GM18951 (cell line): ENCODE measurements at regions not wholly inside any gene's neighbourhood (a gene's known extent, or its start where the extent isn't known, plus 50 kb on each side); places are given as distances from the start of the nearest gene placed in this dataset.
"Not testable (repeated sequence)": the region's sequence is repeated elsewhere in the genome, so short reads cannot be mapped to it uniquely, and the experiment has no call there.

ENCODE experiments used
- POLR2A ChIP-seq: IDR thresholded peaks from 4 replicates; pipeline ENCODE4 v1.6.1; 2011; ENCODE audit warnings: mild to moderate bottlenecking; ENCODE audit not compliant: insufficient read length, insufficient read depth; ENCODE audit errors: extremely low read depth
- in situ Hi-C: fragments of 300-500 bp; cut with MboI; formaldehyde crosslinking; loops from one replicate; pipeline ENCODE4 v1.12.0; 2022; ENCODE audit warnings: low sequenced_read_pairs, mixed read lengths, inconsistent platforms; ENCODE audit not compliant: unreplicated experiment

GRCh38 chr1:188017921-188018320, 1189.2 kb downstream of the PLA2G4A start:
- TF ChIP-seq POLR2A, result no peak
- in situ Hi-C loops, result no loop called here

- in situ Hi-C loops, result no loop called here
- TF ChIP-seq POLR2A, result no peak
These were observed 1193.9 kb downstream of the PLA2G4A start for GRCh38 chr1:188022661-188023060.

DNA sequence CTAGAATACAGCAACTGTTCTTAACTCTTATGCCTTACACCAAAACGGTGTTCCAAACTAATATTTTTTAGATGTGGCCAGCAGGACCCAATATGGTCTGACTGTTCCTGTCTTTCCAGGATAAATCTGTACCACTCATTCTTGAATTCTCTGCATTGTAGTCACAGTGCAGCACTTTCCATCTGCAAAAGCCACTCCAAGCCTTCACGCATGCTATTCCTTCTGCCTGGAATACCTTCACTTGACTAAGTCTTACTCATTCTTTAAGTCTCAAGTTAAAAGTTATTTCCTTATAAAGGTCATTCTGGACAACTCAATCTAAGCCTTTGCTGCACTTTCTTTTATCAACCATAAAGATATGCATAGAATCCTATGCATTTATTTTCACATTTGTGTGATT, 1194.5 kb downstream of the PLA2G4A start:
- TF ChIP-seq POLR2A, result no peak
- in situ Hi-C loops, result no loop called here

DNA sequence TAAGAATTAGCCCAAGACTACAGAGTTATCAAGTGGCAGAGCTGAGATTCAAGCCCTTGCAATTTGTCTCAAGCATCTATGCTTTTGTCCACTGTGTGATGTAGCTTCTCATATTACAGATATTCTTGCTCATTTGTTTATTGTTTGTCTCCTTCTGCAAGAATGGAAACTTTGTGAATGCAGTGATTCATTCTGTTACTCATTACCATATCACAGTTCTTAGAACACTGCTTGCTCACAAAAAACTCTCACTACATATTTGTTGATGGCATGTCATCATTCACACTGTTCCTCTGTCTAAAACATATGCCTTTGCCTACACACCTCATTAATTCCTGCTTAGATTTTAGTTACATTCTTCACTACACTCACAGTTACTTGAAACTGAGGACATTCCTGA, 1198.9 kb downstream of the PLA2G4A start:
- in situ Hi-C loops, result no loop called here
- no peak for TF ChIP-seq POLR2A

DNA sequence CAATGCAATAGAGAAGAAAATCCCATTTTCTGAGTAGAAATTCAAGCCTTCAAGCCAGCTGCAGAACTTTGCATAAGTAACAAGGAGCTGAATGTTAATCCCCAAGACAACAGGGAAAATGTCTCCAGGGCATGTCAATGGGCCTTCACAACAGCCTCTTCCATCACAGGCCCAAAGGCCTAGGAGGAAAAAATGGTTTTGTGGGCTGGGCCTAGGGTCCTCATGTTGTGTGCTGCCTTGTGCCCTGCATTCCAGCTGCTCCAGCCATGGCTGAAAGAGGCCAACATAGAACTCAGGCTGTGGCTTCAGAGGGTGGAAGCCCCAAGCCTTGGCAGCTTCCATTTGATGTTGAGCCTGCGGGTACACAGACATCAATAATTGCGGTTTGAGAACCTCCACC, 1208.8 kb downstream of the PLA2G4A start:
- in situ Hi-C loops, result not testable (repeated sequence)

DNA sequence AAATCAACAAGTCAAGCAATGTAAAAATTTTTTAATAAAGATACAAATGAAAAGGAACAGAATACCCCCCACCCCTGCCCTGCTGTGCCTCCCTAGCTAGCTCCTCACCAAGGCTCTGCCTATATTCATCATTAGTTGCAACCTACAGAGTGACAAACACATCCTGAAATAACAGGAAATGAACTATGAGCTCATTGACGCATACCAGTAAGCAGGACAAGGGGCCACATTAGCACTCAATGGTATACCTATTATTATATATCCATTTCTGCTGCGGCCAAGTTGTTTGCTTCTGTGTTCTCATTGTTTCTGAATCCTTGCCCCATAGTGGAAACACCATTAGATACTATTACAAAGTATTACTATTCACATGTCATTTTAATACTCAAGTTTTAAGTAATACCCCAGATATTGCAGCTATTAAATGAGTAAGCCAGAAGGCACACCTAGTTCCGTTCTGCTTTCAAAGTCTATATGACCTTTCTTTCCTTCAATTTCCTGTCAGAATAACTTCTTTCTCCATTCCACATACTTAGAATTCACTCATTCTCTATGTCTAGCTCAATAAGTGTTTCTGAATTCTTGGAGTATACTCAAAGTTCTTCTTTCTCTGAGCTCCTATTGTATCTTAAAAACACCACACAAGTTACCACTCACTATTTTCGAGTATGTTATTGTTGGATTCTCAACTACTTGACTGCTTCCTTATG, 1214.9 kb downstream of the PLA2G4A start:
- TF ChIP-seq POLR2A, result no peak
- in situ Hi-C loops, result no loop called here

DNA sequence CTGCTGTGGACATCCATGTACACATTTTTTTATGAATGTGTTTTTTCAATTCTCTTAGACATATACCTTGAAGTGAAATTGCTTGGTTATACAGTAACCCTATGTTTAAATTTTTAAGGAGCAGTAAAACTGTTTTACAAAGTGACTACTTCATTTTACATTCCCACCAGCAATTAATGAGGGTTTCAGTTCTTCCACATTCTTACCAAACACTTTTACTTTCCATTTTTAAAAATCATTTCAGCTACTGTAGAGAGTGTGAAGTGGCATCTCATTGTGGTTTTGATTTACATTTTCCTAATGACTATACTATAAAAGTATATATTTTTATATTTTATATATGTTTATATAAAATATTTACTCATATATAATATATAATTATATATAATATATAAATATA, 1221.5 kb downstream of the PLA2G4A start:
- in situ Hi-C loops, result no loop called here
- TF ChIP-seq POLR2A, result no peak

- in situ Hi-C loops, result no loop called here
These were observed 1227.3 kb downstream of the PLA2G4A start for GRCh38 chr1:188056011-188056410.

DNA sequence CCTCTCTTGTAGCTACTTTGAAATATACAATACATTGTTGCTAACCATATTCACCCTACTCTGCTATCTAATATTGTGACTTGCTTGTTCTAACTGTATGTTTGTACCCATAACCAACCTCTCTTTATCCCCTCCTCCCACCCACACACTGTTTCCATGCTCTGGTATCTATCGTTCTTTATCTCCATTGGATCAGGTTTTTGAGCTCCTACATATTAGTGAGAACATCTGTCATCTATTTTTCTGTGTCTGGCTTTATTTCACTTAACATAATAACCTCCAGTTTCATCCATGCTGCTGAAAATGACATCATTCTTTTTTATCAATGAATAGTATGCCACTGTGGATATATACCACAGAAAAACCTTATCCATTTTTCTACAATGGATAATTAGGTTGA, 1230.1 kb downstream of the PLA2G4A start:
- in situ Hi-C loops, result no loop called here
- no peak for TF ChIP-seq POLR2A

More at GRCh38 chr1:188056011-188056410, 1227.3 kb downstream of the PLA2G4A start:
- no peak for TF ChIP-seq POLR2A

GRCh38 chr1:188061881-188062280, 1233.1 kb downstream of the PLA2G4A start:
- TF ChIP-seq POLR2A, result no peak
- in situ Hi-C loops, result no loop called here

DNA sequence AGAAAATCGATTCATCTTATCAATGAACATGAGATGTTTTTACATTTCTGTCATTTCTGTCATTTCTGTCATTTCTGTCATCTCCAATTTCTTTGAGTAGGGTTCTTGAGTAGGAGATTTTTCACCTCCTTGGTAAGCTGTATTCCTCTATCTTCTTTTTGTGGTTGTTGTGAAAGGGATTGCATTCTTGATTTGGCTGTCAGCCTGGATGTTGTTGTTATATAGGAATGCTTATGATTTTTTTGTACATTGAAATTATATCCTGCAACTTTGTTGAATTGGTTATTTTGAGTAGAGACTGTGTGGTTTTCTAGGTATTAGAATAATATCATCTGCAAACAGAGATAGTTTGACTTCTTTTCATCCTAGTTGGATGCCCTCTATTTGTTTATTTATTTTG, 1233.7 kb downstream of the PLA2G4A start:
- TF ChIP-seq POLR2A, result no peak
- in situ Hi-C loops, result no loop called here

DNA sequence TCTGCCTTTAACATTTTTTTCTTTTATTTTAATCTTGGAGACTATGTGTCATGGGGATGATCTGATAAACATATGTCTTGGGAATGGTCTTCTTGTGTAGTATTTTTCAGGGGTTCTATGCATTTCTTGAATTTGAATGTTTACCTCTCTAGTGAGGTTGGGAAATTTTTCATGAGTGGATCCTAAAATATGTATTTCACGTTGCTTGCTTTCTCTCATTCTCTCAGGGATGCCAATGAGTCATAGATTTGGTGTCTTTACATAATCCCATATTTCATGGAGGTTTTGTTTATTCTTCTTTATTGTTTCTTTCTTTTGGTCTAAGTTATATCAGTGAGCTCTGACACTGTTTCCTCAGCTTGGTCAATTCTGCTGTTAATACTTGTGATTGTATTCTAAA, 1237.2 kb downstream of the PLA2G4A start:
- in situ Hi-C loops, result no loop called here
- TF ChIP-seq POLR2A, result no peak

- in situ Hi-C loops, result no loop called here
- TF ChIP-seq POLR2A, result no peak
These were observed 1242.1 kb downstream of the PLA2G4A start for GRCh38 chr1:188070848-188071247.

DNA sequence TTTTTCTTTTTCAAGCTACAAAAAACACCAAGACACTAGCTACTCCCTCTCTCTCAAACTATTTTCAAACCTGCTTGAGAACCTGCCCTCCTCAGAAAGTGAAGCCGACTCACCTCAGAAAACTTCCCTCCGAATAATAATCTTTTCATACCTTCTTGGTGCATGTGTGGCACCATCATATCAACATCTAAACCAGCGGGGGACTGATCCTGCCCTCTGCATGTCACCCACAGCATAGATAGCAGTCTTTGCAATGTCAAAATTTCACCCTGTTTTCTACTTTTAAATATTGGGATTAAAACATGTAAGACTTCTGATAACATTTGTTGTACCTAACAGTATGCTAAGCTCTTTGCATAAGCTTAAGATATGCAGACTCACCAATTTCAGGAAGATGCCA, 1260.3 kb downstream of the PLA2G4A start:
- in situ Hi-C loops, result no loop called here
- TF ChIP-seq POLR2A, result no peak

DNA sequence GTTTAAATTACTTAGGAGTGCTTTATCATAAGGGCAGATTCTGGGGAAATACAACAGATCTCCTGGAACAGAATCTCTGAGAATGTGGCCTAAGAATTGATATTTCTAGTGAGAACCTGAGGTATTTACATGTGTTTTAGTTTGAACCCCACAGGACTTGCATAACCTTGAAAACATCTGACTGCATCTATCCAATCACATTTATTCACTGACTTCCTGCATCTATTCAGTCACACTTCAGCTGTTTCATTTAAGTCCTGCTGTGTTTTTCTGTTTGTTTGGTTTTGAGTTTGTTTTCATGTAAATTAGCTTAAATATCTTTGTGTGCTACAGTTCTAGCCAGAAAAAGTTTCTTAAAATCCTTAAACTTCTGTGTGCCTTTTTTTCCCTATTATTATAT, 1260.7 kb downstream of the PLA2G4A start:
- no peak for TF ChIP-seq POLR2A
- in situ Hi-C loops, result no loop called here

GRCh38 chr1:188096521-188096920, 1267.8 kb downstream of the PLA2G4A start:
- TF ChIP-seq POLR2A, result no peak
- in situ Hi-C loops, result no loop called here
